RPMI8226 (cell line): ENCODE measurements at regions not wholly inside any gene's neighbourhood (a gene's known extent, or its start where the extent isn't known, plus 50 kb on each side); places are given as distances from the start of the nearest gene placed in this dataset.

Experiments
- DNase-seq: peaks from one replicate; pipeline ENCODE4 v3.0.0-alpha.2; 2015

GRCh38 chr11:37560346-37560745, 962.3 kb upstream of the RAG2 start:
- no peak for DNase-seq

GRCh38 chr11:37558619-37559210, 960.7 kb upstream of the RAG2 start:
- no peak for DNase-seq

GRCh38 chr11:37557990-37558389, 960.0 kb upstream of the RAG2 start:
- no peak for DNase-seq

GRCh38 chr11:37552284-37552683, 954.2 kb upstream of the RAG2 start:
- no peak for DNase-seq

- DNase-seq, result no peak
Measured at GRCh38 chr11:37544491-37544890, 946.5 kb upstream of the RAG2 start.

- DNase-seq, result no peak
Measured at GRCh38 chr11:37533830-37534229, 935.8 kb upstream of the RAG2 start.

GRCh38 chr11:37533087-37533486, 935.1 kb upstream of the RAG2 start:
- DNase-seq, result no peak

GRCh38 chr11:37532271-37532670, 934.2 kb upstream of the RAG2 start:
- no peak for DNase-seq

- no peak for DNase-seq
Measured at GRCh38 chr11:37527545-37527944, 929.5 kb upstream of the RAG2 start.

GRCh38 chr11:37525336-37525735, 927.3 kb upstream of the RAG2 start:
- no peak for DNase-seq

GRCh38 chr11:37519781-37520180, 921.7 kb upstream of the RAG2 start:
- no peak for DNase-seq

- DNase-seq, result no peak
Measured at GRCh38 chr11:37512156-37512780, 914.2 kb upstream of the RAG2 start.

- no peak for DNase-seq
Measured at GRCh38 chr11:37511425-37511933, 913.4 kb upstream of the RAG2 start.

GRCh38 chr11:37509506-37509905, 911.5 kb upstream of the RAG2 start:
- no peak for DNase-seq

- DNase-seq, result no peak
Measured at GRCh38 chr11:37506531-37506930, 908.5 kb upstream of the RAG2 start.

- no peak for DNase-seq
Measured at GRCh38 chr11:37505406-37505805, 907.4 kb upstream of the RAG2 start.

- DNase-seq, result no peak
Measured at GRCh38 chr11:37504921-37505320, 906.9 kb upstream of the RAG2 start.

GRCh38 chr11:37504060-37504611, 906.1 kb upstream of the RAG2 start:
- DNase-seq, result no peak

GRCh38 chr11:37503411-37504059, 905.5 kb upstream of the RAG2 start:
- no peak for DNase-seq

GRCh38 chr11:37502202-37502601, 904.2 kb upstream of the RAG2 start:
- no peak for DNase-seq

- no peak for DNase-seq
Measured at GRCh38 chr11:37500425-37500824, 902.4 kb upstream of the RAG2 start.

- no peak for DNase-seq
Measured at GRCh38 chr11:37497326-37497725, 899.3 kb upstream of the RAG2 start.

- DNase-seq, result no peak
Measured at GRCh38 chr11:37496201-37496600, 898.2 kb upstream of the RAG2 start.

GRCh38 chr11:37484298-37484697, 886.3 kb upstream of the RAG2 start:
- no peak for DNase-seq
